Heart right ventricle (tissue), 16 donors: ENCODE measurements at regions not wholly inside any gene's neighbourhood (a gene's known extent, or its start where the extent isn't known, plus 50 kb on each side); places are given as distances from the start of the nearest gene placed in this dataset.

Source experiments
- ATAC-seq, 8 donors: fragments of 200-7000 bp; cut with Tn5 transposase; one replicate each; pipeline ENCODE4 v1.9.1; 2020; ENCODE audit warnings: mild to moderate bottlenecking in 8 of 8, moderate library complexity in 8 of 8, moderate number of reproducible peaks in 1 of 8
- DNase-seq, 2 donors: peaks; one replicate each; pipeline ENCODE4 v3.0.0-alpha.2; 2020
- H3K27ac ChIP-seq, 10 donors: fragments of 200-600 bp; sonication (generic) in 2 of 10; one replicate each; pipeline versions ENCODE4 v1.5.0 to v1.8.0; 2020 to 2022; ENCODE audit warnings: mild to moderate bottlenecking in 3 of 10
- H3K27me3 ChIP-seq, 7 donors: fragments of 200-600 bp; one replicate each; pipeline ENCODE4 v1.8.0; 2021 to 2022; ENCODE audit warnings: mild to moderate bottlenecking in 2 of 7
- H3K36me3 ChIP-seq, 9 donors: fragments of 200-600 bp; sonication (generic) in 1 of 9; one replicate each; pipeline versions ENCODE4 v1.5.0 to v1.8.0; 2020 to 2022; ENCODE audit warnings: mild to moderate bottlenecking in 2 of 9
- H3K4me1 ChIP-seq, 9 donors: fragments of 200-600 bp; sonication (generic) in 1 of 9; one replicate each; pipeline versions ENCODE4 v1.5.0 to v1.8.0; 2020 to 2022; ENCODE audit warnings: mild to moderate bottlenecking in 4 of 9
- H3K4me3 ChIP-seq, 10 donors: fragments of 200-600 bp; sonication (generic) in 2 of 10; one replicate each; pipeline versions ENCODE4 v1.5.0 to v1.8.0; 2020 to 2022; ENCODE audit warnings: mild to moderate bottlenecking in 7 of 10, moderate library complexity in 2 of 10
- H3K9me3 ChIP-seq, 11 donors: fragments of 200-600 bp in 10 of 11; sonication (generic) in 2 of 11; one replicate each; pipeline versions ENCODE4 v1.5.0 to v1.8.0; 2013 to 2022; ENCODE audit warnings: mild to moderate bottlenecking in 2 of 11, control low read depth in 1 of 11, moderate library complexity in 1 of 11
- CTCF ChIP-seq, 9 donors: fragments of 200-600 bp; sonication (generic) in 2 of 9; IDR thresholded peaks; one replicate each; pipeline versions ENCODE4 v1.5.0 to v1.8.0; 2021 to 2022; ENCODE audit warnings: antibody characterized with exemption in 9 of 9, mild to moderate bottlenecking in 5 of 9, moderate library complexity in 1 of 9
- WGBS, 2 donors: extraction: QIAGEN DNeasy Blood & Tissue Kit; methylation state at CpG; one replicate each; pipeline ENCODE4 v1.1.7; 2013; ENCODE audit warnings: inconsistent platforms in 1 of 2; 5-methylcytosine and 5-hydroxymethylcytosine counted together
- intact Hi-C, 10 donors: fragments of 100-400 bp; cut with DNase I; formaldehyde crosslinking; loops; one replicate each; pipeline versions ENCODE4 v1.11.1 to v1.14.2; 2022
- donor health status: Arrhythmogenic right ventricular cardiomyopathy.
- donor health status: ischemic (EF 13 %, LVEDD 7.1; RV severe dilation, severe dysfunction).
- donor health status: healthy with polysubstance abuse.
- donor health status: DM: no; HTN: yes; CAD: no.
- donor health status: DM: no; HTN: no; CAD: no.
- donor health status: ischemic (EF 25% LVEDD 6.9; RV normal size, moderate dysfunction).
- donor health status: ischemic (EF 25% LVEDD 5.7; RV mildly dilated, moderate dysfunction).
- donor health status: healthy.
- donor health status: DM: yes; HTN: yes; CAD: no.
- donor health status: Ischemic cardiomyopathy.
- donor health status: ischemic (EF 35%, LVEDD 5.7; RV mildly dilated, moderate dysfunction).
- donor health status: nonischemic (EF 11% LVEDD 7.7; RV severe dilation, severe dysfunction).
- donor health status: DM: yes; HTN: yes; CAD: no.
- donor health status: PGD.
- donor health status: ischemic (EF 29% LVEDD 5.4; RV normal size, mild dysfunction).
- donor health status: nonischemic (EF 23%, LVEDD 6.1; RV moderate dilation, normal function).

GRCh38 chr5:4661836-4662235 is 478.3 kb upstream of the ADAMTS16 start:
- DNase-seq (no peak), ATAC-seq (no peak)
- no peaks in the 10 kb centered on the region for H3K27me3 ChIP-seq
- no peak overlapping the region for H3K4me3 ChIP-seq
- H3K4me1 ChIP-seq, result no peaks in the 10 kb centered on the region
- peaks cover 0 to 4% (median 0%) of the 10 kb centered on the region in 11 donors for H3K9me3 ChIP-seq
- intact Hi-C loops, result no loop called here
- WGBS, 2 donors, result 82 to 84% methylated on average over 7 of the region's 7 CpGs
- no peak overlapping the region for H3K27ac ChIP-seq
- no peak for TF ChIP-seq CTCF (IDR thresholded peaks at IDR 0.05)
- H3K36me3 ChIP-seq, result no peaks in the 10 kb centered on the region

GRCh38 chr5:4662756-4663155 is 477.4 kb upstream of the ADAMTS16 start:
- Histone ChIP-seq H3K4me1 (no peaks in the 10 kb centered on the region), H3K27me3 (no peaks in the 10 kb centered on the region), H3K27ac (no peak overlapping the region), H3K9me3 (no peaks in the 10 kb centered on the region), H3K4me3 (no peak overlapping the region), H3K36me3 (no peaks in the 10 kb centered on the region)
- TF ChIP-seq CTCF (IDR thresholded peaks at IDR 0.05), result no peak
- ATAC-seq (no peak), DNase-seq (no peak)
- intact Hi-C loops, result no loop called here
- 82 to 85% methylated on average over 5 of the region's 5 CpGs for WGBS, 2 donors

GRCh38 chr5:4665911-4666310 is 474.2 kb upstream of the ADAMTS16 start:
- ATAC-seq, result no peak
- Histone ChIP-seq H3K9me3 (peaks cover 0 to 7% (median 0%) of the 10 kb centered on the region in 11 donors), H3K4me3 (no peak overlapping the region), H3K27ac (no peak overlapping the region), H3K27me3 (no peaks in the 10 kb centered on the region), H3K36me3 (no peaks in the 10 kb centered on the region), H3K4me1 (no peaks in the 10 kb centered on the region)
- intact Hi-C loops, result no loop called here
- 80 to 86% methylated on average over 2 of the region's 2 CpGs for WGBS, 2 donors
- no peak for DNase-seq
- no peak for TF ChIP-seq CTCF (IDR thresholded peaks at IDR 0.05)

- peaks cover 0 to 7% (median 0%) of the 10 kb centered on the region in 11 donors for H3K9me3 ChIP-seq
- intact Hi-C loops, result no loop called here
- no peaks in the 10 kb centered on the region for H3K4me1 ChIP-seq
- H3K4me3 ChIP-seq, result no peak overlapping the region
- ATAC-seq, result no peak
- TF ChIP-seq CTCF (IDR thresholded peaks at IDR 0.05), result no peak
- WGBS, 2 donors, result 46 to 48% methylated on average over 1 of the region's 1 CpG
- H3K27ac ChIP-seq, result no peak overlapping the region
- no peaks in the 10 kb centered on the region for H3K36me3 ChIP-seq
- H3K27me3 ChIP-seq, result peaks cover 0 to 7% (median 0%) of the 10 kb centered on the region in 7 donors
- no peak for DNase-seq
Measured at GRCh38 chr5:4674166-4674565, 466.0 kb upstream of the ADAMTS16 start.
